GM21360 (cell line): ENCODE measurements at regions not wholly inside any gene's neighbourhood (a gene's known extent, or its start where the extent isn't known, plus 50 kb on each side); places are given as distances from the start of the nearest gene placed in this dataset.
A peak's percentile ranks its signal among the peaks of the same experiment; 100 is the strongest.

ENCODE experiments used
- ATAC-seq: cut with Tn5 transposase; IDR thresholded peaks from one replicate; pipeline ENCODE4 v1.9.1; 2021; ENCODE audit warnings: mild to moderate bottlenecking, moderate library complexity; ENCODE audit not compliant: unreplicated experiment

DNA sequence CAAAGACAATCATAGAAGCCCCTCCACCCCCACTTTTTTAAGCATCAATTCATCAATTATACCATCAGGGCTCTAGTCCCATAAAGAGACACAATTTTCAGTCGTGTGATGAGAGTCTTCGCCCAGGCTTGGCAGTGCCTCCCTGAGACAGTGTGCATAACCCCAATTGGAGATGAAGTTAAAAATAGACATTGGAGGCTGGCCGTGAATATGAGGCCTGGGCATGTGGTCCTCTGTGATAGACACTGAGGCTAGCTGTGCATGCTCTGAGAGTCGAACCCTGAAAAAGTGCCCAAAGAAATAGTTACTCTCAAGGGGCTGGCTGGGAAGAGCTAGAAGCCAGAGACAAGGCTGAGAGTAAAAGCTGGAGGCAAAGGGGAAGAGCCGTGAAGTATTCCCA lies 248.6 kb upstream of the NR4A3 start:
- ATAC-seq, result no peak

DNA sequence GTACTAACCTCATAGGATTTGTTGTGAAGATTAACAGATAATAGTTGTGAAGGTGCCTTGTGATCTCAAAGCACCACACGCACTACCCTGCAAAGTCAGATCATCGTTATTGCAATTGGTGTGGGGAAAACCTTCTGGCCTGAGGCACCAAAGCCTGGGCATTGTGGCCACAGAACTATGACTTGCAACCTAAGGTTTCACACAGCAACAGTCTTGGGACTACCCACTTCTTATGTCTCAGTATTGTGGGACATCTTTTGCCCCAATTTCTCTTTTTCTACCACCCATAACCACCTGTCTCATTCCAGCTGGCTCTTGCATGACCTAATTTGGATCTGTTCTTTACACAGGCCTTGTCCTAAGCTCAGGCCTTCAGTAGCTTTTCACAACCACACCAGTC lies 247.8 kb upstream of the NR4A3 start:
- ATAC-seq, result no peak

DNA sequence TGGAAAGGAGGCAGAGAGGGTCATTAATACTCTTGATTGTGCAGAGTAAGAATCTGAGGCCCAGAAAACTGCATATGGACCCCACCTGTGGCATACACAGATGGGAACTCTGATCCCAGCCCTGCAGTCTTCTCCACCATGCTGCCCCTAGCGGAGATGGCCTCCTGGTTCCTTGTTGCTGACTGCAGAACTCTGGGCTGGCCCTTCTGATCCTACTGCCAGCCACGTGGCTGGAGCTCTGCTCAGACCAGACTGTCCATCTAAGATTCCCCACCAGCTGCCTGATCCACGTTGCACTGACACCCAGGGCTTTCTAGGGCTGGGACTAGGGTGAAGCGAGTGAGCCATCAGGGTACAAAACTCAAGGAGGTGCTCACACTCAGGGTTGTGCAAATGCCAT lies 245.7 kb upstream of the NR4A3 start:
- ATAC-seq, result no peak

DNA sequence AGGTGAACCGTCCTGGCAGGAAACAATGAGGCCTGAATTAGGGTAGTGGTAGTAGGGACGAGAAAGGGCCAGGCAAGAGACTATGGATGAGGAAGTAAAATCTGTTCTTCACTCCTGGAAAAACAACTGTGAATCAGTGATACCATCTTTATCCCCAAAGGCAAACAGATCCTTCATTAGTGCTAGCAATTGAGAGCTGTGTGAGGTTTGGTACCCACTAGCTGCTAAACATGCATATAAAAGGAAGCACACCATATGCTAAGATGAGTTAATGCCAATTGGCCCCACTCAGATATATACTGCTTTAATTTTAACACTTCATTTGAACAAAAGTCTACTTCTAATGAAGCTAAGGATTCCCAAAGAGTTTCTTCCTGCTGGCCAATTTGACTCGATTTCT lies 244.8 kb upstream of the NR4A3 start:
- ATAC-seq, result no peak

DNA sequence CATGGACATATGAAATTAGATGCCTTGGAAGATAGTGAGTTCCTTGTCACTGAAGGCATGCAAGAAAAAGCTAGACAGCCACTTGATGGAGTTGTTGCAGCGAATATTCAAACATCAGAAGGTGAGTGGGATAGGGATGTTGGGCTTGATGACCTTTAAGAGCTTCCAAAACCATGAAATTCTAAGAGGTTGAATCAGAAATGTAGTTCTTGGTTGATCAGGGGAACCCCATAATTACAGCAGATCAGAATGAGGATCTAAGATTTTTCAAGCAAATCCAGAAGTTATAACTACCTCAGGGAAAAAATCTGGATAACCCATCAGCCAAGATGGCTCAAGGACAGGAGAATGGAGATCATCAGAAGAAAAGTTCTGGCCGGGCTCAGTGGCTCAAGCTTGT lies 244.3 kb upstream of the NR4A3 start:
- no peak for ATAC-seq

DNA sequence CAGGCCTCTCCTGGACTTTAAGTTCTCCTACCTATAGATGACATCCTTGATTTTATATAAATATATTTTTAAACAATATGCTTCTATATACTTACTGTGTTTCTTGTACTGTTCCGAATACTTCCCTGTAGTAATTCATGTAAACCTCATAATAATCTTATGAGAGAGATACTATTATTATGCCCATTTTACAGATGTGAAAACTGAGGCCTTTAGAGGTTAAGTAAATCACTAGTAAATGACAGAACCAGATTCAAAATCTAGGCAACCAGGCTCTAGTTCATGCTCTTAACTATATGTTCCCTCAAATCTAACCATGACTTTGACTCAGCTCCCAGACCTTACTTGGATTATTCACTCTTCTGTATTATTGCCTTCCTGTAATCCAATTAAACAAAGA lies 243.0 kb upstream of the NR4A3 start:
- no peak for ATAC-seq

DNA sequence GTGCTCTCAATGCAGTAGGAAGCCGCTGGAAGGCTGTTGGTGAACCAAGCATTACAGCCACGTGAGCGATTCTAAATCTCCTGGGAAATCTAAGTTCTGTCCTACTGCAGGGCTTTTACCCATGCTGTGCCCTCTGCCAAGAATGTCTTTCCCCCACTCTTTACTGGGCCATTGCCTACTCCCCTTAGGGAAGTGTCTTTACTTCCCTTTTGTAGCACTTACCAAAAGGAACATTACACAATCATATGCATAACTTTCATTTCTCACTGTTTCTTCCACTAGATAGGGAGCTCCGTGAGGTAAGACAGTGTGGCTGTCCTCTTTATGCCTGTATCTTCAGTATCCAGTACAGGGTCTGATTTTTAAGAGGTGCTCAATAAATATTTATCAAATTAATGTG lies 241.7 kb upstream of the NR4A3 start:
- ATAC-seq, result no peak

DNA sequence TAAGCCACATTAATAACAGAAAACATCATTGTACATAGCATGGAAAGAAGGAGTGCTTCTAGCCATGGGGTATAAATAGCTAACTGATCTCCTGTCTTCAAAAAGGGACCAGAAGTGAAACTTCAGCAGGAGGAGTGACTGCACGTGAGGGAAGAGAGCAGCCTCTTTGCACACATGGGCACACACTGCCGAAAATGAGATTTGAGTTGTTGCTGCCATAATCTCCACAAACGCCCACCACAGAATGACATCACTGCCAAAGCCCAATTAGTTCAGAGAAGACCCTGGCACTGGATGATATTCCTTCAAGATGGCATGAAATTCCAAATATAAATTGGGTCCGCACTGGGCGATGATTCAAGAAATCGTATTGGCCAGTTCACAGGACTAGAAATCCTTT lies 238.9 kb upstream of the NR4A3 start:
- no peak for ATAC-seq

DNA sequence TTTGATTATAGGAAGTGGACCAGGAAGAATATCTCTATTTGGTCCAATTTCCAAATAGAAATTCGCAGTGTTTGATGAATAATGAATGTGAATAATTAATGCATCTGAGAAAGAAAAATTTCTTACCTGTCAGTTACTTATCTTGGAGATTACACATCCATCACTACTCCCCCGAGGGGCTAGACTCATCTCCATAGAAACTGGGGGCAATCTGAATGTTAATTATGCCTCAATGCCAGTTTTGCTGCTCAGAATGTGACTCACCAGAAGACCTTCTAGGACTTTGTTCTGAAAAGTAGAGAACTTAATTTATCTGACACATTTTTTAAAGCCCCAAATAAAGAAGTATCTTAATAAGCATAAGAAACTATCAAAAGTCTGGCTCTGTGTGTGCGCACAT lies 233.4 kb upstream of the NR4A3 start:
- ATAC-seq, result no peak

DNA sequence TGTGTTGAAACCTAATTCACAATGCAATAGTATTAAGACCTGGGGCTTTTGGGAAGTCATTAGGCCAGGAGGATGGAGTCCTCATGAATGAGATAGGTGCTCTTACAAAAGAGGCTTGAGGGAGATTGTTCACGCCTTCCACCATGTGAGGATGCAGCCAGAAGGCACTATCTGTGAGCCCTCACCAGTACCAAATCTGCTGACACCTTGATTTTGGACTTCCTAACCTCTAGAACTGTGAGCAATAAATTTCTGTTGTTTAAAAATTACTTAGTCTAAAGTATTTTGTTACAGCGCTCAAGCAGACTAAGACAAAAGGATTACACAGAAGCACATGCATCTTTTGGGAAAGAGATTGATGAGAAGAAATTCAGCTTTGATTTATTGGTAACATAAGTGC lies 232.9 kb upstream of the NR4A3 start:
- ATAC-seq, result no peak

DNA sequence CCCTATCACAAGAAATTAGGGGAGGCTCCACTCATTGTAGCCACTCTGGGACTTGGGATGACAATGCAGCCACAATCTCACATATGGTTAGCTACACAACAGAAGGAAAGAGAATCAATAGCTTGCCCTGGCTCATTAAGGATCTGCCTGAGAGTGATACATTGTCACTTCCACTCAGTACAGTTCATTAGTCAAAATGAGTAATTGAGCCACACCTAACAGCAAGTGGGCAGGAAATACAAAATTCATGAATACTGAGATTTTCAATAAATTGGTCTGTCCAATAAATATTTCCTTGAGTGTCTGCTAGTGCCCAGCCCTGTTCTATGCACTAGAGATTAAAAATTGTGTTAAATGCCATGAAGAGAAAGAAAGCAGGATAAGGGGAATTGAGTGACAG lies 231.3 kb upstream of the NR4A3 start:
- no peak for ATAC-seq

DNA sequence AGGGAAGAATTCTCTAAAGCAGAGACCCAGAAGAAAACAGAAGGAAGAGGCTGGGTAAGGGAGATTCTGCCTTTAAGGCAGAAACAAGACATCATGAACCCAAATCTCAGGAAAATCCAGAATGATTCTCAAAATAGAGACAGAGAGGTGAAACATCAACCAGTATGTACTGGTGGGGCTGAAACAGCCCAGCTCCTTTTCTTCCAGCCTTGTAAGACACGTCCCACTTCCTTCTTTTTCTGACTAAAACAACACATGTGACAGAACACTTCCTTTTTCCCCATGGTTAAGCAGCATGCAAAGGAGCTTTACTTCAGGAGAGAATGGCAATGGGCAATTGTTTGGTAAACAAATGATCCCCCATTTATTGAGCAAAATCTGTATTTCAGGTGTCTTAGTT lies 230.8 kb upstream of the NR4A3 start:
- ATAC-seq, result no peak

DNA sequence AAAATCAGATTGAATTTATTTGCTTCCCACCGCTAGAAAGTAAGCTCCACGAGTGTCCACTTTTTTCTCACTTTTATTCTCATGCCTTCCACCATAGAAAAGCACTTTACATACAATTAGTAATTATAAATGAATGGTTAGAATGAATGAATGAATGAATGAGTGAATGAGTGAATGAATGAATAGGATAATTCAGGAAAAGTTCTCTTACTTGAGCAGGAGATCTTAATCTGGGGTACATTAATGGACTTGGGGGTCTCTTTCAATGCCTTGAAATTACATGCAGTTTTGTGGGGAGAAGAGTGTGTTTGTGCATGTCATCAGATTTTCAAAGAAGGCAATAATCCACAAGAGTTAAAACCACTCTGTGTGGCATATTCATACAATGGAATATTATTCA lies 229.9 kb upstream of the NR4A3 start:
- ATAC-seq, result no peak

DNA sequence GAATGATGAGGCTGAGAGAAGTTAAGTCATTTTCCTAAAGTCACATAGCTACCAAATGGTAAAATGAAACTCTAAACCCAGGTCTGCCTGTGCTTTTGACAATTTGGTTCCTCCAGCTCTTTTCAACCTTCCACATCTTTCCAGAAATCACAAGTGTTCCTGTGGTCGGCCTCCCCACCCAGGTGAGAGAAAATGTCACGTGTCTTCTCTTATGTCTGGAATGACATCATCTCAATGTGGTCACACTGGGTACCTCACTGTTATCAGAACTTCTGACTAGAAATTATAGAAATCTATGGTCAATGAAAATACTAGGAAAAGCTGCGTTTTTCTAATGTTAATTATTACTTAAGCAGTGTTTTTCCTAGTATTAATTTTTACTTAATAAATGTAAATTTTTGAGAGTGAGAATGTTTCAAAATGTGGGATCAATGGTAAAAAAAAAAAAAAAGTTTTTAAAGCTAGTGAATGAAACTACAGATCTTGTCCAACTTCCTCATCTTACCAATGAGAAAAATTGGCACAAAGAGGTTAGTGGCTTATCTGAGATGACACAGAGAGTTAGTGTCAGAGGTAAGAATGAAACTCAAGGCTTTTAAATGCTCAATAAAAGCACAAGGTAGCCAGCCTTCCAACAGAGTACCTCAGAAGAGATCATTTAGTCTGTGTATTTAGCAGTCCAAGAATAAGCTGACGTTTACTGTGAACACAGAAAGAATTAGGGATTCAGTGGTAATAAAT lies 228.7 kb upstream of the NR4A3 start:
- peak; percentile 42 for ATAC-seq

DNA sequence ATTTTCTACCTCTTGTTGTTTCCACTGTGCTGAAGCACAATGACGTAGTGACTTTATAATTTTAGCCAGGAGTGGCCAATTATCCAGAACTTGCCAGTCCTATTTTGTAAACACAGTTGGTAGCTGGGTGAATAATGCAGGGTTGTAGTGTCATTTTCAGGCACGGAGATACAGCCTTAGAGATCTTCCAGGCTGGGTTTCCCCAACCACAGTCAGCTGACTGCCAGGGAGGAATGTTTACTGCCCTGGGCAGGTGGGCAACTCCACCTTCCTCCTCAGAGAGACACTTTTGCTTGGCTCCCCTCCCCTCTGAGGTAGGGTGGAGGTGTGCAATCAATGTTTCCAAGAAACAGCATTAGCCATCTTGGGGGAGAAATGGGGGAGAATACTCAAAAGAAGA lies 228.1 kb upstream of the NR4A3 start:
- no peak for ATAC-seq

DNA sequence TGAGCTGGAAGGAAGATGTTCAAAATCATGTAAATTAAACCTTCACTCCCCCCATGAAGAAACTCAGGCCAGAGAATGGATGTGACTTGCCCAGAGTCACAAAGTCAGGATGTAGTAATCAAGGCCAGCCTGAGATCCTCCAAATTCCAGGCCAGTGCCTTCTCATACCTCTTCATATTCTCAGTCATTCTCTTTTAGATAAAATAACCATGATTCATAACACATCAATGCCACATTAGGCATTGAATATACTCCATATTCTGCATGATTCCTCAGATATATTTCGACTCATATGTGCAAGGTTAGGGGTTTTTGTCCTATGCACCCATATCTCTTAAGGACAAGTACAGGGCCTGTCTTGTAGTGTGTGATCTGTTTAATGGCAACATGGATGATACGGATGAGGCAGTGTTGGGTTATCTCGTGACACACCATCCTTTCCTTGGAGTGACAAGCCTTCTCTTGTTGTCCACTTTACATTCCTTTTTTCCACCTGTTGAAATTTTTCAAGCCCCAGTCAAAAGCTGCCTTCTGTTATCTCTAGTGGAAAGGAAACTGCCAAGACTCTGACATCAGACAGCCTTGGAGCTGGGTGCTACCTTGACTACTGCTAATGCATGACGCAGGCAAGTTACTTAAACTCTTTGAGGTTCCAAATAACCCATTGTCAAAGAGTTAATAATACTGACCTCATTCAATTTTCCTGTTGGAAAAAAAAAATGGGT lies 227.5 kb upstream of the NR4A3 start:
- ATAC-seq, result no peak

DNA sequence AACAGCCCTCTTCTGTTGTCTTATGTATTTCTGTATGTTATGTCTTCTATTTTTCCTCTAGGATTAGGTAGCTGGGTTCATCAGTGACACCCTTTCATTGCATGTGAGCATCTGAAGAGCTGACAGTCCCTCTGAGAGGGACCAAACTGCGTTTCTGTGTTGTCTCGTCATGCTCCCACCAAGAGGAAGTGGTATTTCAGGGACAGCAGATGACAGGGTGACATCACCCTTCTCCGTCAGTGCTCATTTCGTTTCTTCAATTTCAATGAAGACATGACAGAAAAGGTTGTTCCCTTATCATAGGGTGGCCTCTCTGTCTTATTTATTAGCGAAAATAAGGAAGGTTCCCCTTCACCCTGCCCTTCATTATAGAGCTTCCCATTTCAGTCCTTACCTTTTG lies 225.9 kb upstream of the NR4A3 start:
- ATAC-seq, result peak; percentile 49

DNA sequence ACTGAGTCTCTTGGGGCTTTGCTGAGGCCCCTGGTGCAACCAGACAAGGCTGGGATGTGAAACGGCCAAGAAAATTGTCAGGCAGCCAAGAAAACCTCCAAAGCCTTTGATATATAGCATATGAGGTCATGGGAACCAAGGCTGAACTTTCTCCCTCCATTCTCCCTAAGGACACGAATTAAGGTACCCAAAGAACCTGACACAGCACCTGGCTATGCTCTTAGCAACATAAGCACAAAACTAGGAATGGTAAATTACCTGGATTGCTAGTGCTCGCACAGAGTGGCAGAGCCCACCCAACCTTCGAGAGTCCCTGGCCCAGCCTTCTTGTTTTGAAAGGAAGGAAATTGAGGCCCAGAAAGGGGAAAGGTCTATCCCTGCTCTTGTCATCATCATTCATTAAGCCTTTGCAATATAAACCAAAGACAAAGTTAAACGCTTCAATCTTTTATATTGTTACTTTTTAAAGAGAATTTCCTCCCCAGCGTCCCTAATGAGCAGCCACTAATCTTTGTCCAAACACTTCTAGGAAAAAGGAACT lies 220.0 kb upstream of the NR4A3 start:
- ATAC-seq, result no peak

DNA sequence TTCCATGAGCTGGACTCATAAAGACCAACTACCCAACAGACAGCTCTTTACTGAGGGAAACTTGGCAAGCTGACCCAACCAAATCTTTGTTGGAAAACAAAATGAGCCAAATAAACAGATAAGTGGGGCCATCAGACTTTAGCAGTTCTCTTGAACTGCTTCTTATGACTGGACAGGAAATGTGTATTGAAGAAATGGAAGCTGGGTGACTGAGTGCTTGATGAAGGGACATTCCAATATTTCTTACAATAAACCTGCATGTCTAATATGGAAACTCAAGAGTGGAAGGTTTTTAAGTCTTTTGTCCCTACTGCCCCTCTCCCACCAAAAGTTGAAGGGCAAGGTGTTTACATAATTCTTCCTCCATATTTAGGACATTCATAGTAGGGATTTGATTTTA lies 218.8 kb upstream of the NR4A3 start:
- ATAC-seq, result no peak

DNA sequence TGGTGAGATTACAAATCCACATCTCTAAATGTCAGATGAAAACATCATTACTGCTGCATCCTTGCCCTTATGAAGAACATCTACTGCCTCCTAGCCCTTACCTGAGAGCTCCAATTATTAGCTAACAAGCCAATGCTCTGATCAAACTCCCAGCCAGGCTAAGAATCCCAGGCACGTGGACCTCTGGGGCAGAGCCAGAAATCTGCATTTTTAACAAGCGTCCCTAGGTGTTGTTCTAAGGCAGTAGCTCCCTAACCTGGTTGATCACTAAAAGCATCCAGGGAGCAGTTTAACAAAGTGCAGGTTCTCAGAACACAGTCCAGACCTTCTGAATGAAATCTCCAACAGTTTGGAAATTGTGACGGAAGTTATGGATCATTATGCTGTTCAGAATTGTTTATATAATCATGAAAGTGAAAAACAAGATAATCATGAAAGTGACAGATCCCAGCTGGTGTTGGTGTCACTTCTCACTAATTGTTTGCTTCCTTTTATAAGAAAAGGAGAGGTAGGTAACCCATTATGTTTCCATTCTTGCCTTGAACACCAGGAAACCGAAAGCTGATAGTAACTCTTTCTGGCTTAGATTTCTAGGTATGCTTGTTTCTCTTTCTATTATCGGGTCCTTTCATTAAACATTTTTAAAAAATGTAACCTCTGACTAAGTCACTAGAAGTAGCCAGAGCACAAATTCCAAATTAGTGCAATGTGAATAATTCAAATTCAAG lies 216.5 kb upstream of the NR4A3 start:
- ATAC-seq, result no peak

DNA sequence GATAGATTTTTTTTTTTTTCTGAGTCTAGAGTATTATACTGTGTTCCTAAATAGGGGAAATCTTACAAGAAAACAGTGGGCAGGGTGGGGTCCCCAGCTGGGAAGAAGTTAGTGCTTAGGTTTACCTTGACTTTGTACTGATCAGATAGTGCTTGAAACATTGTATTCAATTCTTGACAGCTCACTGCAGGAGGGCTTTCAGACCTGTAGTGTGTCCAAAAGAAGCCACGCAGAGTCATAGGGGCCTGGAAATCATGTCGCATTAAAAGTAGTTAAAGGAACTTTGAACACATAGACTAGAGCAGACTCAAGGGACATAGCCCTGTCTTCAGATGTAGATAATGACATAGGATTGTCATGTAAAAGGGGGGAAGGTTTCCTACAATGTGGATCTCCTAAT lies 215.4 kb upstream of the NR4A3 start:
- no peak for ATAC-seq

DNA sequence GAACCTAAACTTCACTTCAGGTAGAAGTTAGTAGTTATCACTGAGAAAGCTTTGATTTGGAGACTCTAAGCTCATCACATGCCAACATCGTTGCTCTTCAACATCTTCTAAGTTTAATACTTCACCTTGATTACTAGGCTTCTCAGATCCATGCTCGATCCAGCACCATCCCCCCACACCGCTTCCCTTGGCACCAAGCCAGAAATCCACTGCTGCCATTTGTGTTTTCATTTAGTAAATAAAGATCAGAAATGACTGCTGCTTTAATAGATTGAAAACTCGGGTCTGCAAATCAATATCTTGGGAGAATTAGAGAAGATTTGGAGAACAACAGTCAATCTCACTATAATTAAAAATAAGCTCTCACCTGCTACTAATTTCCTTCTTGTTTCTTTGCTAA lies 214.7 kb upstream of the NR4A3 start:
- ATAC-seq, result no peak
